LoVo (cell line): ENCODE measurements at regions not wholly inside any gene's neighbourhood (a gene's known extent, or its start where the extent isn't known, plus 50 kb on each side); places are given as distances from the start of the nearest gene placed in this dataset.
"Not testable (repeated sequence)": the region's sequence is repeated elsewhere in the genome, so short reads cannot be mapped to it uniquely, and the experiment has no call there.

ENCODE experiments used
- DNase-seq: peaks from one replicate; pipeline ENCODE4 v3.0.0-alpha.2; 2016; ENCODE audit warnings: low spot score

- no peak for DNase-seq
Observed at GRCh38 chr22:27602390-27602789, 199.2 kb downstream of the MN1 start.

DNA sequence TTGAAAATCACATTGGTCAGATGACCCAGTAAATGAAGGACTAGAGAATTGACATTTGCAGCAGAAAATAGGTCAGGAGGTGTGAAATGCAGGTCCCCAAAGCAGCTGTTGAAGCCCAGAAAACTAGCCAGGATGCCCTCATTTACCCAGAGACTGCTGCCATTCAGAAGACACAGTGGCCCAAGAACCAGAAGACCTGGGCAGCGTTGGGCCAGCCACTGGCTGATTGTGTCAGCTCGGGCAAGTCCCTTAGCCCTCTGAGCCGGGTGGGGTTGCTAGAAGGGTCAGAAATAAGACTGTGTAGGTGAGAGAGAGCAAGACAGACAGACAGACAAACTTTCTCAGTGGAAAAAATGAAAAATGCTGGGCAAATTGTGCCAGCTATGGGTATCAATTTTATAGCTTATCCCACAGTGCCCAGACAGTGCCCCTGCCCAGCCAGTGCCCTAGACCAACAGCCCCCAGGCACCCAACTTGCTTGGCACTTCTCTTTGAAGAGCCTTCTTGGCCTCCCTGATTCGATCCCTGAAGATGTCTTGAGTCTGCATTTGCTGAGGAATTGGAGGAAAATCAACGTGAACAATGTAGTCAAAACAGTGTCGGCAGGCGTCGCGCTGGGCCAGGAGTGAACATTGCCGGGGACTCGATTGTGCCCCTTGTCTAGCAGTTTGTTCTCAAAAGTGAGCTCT lies 198.3 kb downstream of the MN1 start:
- DNase-seq: no peak

DNA sequence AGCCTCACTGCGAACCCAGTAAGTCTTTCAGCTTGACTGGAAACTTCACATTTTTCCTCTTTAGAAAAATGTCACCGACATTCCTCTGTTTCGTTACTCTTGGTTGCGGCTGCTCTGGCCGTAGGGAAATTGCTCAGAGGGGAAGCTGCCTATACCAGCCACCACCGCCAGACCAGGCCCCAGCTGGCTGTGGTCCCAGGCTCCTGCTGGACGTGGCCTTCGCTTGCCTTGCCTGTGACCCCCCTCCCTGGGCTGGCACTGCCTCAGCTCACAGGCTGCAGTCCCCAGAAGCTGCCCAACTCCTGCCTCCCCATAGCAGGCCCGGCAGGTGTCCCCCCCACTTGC lies 197.8 kb downstream of the MN1 start:
- DNase-seq: no peak

DNA sequence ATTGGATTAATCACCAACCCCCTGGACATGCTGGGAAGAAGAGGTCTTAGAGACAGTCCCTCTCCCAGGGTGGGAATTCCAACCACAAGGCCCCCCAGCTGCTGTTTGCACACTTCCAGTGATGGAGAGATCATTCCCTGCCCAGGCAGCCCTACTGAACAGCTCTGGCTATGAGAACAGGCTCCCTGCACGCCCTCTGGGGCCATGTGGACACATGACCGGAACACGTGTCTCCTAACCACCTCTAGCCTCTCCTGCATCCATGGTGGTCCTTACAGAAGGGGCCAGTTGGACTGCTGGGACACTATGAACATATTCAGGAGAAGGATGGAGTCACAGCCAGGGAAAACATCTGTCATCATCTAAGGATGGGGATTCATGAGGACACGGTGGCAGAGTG lies 196.2 kb downstream of the MN1 start:
- DNase-seq: no peak

DNA sequence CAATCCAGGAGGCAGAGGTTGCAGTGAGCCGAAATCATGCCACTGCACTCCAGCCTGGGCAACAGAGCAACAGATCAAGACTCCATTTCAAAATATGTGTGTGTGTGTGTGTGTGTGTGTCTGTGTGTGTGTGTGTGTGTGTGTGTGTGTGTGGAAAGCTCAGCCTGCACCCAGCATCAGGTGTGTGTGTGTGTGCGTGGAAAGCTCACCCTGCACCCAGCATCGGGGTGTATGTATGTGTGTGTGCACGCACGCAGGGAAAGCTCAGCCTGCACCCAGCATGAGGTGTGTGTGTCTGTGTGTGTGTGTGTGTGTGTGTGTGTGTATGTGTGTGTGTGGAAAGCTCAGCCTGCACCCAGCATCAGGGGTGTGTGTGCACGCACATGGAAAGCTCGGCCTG lies 193.8 kb downstream of the MN1 start:
- not testable (repeated sequence) for DNase-seq

DNA sequence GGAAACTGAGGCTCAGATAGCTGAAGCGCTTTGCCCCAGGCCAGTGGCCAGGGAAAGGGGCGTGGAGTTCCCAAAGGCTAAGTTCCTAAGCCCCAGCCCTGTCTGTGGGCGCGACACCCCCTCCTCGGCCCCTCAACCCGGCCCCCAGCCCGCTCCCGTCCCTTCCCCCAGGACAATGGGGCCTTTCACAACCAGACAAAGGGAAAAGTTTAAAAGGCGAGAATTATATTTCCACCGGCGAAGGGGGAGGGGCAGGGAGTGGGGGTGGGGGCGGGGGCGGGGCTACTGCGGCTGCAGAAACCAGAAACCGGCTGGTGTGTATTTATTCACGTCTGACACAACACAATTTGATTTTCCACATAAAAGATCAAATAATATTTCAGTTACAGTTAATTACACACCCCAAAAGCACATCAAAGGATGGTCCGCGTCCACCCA lies 192.1 kb downstream of the MN1 start:
- no peak for DNase-seq

DNA sequence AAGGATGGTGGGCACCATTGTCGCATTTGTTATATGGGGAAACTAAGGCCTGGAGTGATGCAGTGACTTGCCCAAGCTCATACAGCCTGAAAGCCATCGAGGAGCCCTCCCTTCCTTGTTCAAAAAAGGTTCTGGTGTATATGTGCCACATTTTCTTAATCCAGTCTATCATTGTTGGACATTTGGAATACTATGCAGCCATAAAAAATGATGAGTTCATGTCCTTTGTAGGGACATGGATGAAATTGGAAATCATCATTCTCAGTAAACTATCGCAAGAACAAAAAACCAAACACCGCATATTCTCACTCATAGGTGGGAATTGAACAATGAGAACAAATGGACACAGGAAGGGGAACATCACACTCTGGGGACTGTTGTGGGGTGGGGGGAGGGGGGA lies 191.4 kb downstream of the MN1 start:
- not testable (repeated sequence) for DNase-seq

DNA sequence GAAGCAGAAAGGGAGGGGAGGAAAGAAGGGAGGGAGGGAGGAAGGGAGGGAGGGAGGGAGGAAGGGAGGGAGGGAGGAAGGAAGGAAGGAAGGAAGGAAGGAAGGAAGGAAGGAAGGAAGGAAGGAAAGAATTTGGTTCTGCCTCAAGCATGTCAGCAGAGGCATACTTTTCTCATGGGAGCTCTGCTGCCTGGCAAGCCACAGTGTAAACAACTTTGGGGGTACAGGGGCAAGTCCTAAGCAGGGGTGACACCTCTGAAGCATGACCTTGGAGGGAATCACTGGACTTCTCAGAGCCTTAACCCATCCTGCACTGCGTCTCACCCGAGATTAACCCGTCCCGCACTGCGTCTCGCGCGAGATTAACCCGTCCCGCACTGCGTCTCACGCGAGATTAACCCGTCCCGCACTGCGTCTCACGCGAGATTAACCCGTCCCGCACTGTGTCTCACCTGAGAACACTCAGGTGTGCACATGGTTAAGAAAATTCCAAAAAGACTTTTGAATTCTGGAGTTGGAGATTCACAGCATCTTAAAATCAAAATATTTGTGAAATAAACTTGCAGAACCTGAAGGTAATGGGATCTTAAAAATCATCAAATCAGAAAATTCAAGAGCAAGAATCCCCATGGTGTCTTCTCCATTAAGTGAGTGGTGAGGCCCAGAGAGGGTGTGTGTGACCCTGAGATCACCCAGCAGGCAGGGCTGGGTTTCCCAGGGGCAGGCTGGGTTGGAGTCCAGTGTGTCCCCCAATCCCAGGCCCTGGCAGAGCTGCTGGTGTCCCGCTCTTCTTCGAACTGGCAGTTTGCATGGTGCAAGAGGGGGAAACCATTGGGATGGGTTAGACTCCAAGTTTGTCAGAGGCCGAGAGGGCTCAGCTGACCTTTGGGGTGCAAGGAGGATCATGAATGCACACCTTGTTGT lies 190.4 kb downstream of the MN1 start:
- DNase-seq: no peak

- no peak for DNase-seq
Observed at GRCh38 chr22:27612115-27612514, 189.4 kb downstream of the MN1 start.

GRCh38 chr22:27613099-27614005 lies 188.2 kb downstream of the MN1 start:
- no peak for DNase-seq

DNA sequence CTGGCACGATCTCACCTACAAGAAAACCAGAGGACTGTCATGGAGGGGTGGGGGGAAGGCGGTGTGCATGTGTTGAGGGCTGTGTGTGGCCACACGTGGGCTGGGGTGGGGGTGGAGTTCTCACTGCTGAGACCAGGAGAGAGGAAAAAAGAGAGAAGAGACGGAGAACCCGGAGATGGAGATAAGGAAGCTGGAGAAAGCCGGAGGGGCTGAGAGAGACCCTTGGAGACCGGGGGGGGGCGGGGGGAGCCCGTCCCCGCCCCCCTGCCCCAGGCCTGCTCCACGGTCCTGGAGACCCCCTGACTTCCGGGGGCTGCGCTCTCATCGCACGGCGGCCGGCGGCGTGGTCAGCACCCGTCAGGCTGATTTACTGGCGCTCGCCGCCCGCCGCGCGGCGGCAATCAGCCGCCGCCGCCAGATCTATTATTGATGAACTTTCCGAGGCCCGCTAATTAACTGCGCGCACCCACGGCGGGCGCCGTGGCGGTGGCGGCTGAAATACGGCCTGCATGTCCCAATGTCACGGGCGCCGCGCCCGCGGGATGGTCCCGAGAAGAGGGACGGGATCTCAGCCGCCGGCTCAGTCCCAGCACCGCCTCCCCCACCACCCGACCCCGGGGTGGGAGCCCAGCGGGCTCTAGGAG lies 187.4 kb downstream of the MN1 start:
- no peak for DNase-seq

DNA sequence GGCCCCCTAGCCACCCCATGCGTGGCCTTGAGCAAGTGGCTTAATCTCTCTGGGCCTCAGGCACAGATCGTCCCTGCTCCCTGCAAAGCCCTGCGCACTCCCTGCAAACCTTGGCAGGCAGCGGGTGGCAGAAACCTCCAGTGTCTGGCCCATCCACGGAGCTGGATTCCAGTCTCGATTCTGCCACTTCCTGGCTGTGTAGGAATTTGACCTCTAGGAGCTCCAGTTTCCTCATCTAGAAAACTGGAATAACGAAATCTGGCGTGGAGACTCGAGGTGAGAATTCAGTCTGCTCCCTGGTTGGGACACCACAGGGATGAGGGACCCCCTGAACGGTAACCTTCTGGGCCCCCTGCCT lies 186.9 kb downstream of the MN1 start:
- no peak for DNase-seq

- no peak for DNase-seq
Observed at GRCh38 chr22:27615408-27615807, 186.1 kb downstream of the MN1 start.

DNA sequence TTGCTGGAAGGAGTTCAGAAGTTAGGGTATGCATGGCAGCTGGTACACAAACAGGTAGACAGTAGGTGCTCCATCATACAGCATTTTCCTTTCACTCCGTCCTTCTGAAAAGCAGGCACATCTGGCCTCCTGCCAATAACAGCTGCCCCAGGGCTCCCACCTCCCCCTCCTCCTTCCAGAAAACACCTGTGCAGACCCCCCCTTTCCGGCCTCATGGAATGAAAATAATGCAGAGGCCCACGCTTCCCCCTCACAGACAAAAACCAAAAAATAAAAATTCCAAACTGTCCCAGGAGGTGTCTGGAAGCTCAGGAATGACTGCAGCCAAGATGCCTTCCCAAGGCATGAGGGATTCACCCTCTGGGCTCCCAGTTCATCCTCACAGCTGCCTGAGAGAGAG lies 185.5 kb downstream of the MN1 start:
- DNase-seq: no peak

DNA sequence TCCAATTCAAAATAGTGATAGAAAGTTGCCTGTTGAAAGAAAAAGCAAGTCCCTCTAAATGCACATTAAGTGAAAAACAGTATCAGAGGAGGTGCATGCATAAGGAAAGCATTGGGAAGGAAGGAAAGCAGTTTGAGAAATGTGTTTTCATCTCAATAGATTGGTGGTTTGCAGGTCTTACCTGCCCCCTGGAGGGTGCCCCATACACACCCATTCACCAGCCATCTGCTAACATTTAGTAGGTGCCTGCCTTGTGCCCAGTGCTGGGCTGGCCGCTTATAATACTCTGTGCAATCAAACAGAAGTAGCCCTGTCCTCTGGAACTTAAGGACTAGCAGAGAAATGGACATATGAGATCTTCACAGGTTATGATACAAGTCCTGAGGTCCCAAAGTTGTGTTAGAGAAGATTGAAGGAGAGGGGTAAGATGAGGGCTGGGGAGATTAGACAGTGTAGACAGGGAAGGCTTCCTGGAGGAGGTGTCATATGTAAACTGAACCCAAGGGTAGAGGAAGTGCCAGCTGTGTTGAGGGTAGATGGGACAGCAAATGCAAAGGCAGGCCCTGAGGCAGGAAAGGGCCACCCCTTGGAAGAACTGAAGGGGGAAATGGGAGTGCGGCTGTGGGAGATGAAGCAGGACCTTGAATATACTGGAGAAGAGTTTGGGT lies 184.2 kb downstream of the MN1 start:
- DNase-seq: no peak

DNA sequence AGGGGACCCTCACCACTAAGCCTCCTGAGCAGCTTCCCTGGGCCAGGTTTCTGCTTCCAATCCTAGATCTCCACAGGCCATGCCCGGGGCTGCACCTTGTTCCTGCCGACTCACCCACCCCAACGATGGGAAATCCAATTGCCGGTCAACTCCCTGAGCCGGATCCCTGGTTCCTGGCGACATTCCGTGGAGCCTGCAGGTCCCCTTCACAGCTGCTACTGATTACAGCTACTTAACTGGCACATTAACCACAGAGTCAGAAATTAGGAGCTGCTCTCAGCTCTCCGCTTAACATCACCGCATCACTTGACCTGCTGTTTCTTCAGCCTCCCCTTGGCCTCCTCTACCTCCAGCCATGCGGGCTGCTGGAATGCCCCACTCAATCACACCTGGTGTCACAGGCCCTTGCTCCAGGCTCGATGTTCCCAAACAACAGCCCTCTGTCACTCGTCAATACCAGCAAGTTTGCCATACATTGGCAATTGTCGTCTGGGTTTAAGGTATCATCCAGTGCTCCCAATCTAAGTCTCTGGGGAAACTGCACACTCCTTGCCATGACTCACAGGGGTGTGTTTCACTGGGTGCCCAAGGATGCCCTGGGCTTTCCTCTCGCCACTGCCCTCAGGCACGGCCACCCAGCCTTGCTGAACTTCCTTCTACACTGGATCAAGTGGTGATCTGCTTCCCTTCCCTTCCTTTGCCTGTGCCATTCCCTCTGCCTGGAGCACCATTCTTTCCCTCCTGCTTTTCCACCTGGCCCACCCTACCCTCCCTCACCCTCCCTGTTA lies 181.0 kb downstream of the MN1 start:
- no peak for DNase-seq

DNA sequence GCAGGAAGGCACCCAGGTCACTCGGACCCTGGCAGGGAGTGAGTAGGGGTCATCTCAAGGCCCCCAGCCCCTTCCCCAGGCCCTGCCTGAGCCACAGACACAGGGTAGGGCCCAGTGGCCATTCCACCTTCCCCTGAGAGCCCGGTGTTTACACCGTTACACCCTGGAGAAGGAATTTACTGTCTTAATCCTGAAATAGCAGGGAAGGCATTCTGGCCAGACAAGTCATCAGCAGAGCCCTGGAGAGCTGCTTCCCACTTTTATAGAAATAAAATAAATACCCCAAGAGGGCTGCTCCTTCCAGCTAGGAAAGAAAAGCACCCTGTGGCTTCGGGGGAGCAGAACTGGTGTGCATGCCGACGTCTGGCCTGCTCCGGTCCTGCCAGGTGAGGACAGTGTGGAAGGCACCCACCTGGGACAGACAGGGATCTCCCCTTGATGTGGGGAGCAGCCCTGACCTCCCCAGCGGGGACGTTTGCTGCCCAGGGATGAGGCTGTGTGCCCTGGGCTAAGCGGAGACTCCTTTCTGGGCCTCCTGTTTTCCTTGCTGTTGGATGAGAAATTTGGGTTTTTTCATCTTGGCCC lies 180.0 kb downstream of the MN1 start:
- DNase-seq: no peak

DNA sequence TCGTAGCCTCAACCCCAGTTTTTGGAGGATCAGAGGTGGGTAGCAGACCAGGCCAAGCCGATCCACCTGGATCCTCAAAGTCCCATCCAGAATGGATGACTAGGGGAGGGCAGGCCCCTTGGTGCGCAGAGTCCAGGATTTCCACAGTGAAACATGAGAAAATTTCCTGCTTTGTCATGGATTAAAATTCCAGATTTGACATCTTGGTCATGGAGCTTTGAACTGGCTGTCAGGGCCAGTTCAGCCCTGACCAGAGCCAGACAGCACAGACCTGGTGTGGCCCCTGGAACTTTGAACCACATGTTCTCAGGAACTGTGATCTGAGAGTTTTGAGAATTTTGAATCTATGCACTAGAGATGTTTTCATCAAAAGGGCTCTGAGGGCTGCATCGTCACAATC lies 177.5 kb downstream of the MN1 start:
- no peak for DNase-seq

DNA sequence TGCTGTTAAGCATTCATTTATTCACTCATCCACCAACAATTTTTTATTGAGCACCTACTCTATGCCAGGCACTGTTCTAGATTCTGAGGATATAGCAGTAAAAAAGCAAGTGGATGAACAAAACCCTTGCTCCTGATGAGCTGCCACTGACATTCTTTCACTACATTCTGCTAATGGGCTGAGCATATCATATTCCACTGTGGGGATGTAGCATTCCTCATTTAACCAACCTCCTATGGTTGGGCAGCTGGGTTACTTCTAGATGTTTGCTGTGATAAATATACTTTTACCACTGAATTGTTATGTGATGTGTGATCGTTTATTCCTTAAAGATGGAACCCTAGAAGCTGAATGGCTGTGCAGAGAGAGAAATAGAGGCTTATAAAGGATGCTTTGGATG lies 176.9 kb downstream of the MN1 start:
- no peak for DNase-seq
